ENCODE measurements at regions not wholly inside any gene's neighbourhood (a gene's known extent, or its start where the extent isn't known, plus 50 kb on each side); places are given as distances from the start of the nearest gene placed in this dataset.

- no peak for TF ChIP-seq CTCF (IDR thresholded peaks at IDR 0.05)
- no peak for TF ChIP-seq POLR2A (IDR thresholded peaks at IDR 0.05)
- TF ChIP-seq POLR2AphosphoS5 (IDR thresholded peaks at IDR 0.05): no peak
These were observed 440.0 kb upstream of the POU3F3 start for GRCh38 chr2:104413890-104414289.
